ENCODE measurements at regions not wholly inside any gene's neighbourhood (a gene's known extent, or its start where the extent isn't known, plus 50 kb on each side); places are given as distances from the start of the nearest gene placed in this dataset.
"Not testable (repeated sequence)": the region's sequence is repeated elsewhere in the genome, so short reads cannot be mapped to it uniquely, and the experiment has no call there.

- H3K9me3 ChIP-seq = peaks cover 0 to 20% (median 2%) of the 10 kb centered on the region in 8 donors
- no peaks in the 10 kb centered on the region for H3K36me3 ChIP-seq
- intact Hi-C loops (cut with DNase I; ENCODE audit: low total_unique reads) = no loop called here
- H3K27ac ChIP-seq = no peak overlapping the region
- H3K4me3 ChIP-seq = no peak overlapping the region
- no peak for TF ChIP-seq POLR2A (IDR thresholded peaks at IDR 0.05)
- no peak for TF ChIP-seq POLR2AphosphoS5 (IDR thresholded peaks at IDR 0.05)
- no peak for TF ChIP-seq CTCF (IDR thresholded peaks at IDR 0.05 in 8 of 11, conservative IDR thresholded peaks at IDR 0.05 in 3 of 11)
- H3K4me1 ChIP-seq = no peaks in the 10 kb centered on the region
- whole genome bisulfite sequencing, 5 donors = 46 to 54% (median 51%) methylated on average over 2 of the region's 2 CpGs
- no peaks in the 10 kb centered on the region for H3K27me3 ChIP-seq (replicated peaks in 1 of 7)
- no peak for DNase-seq
These were observed 369.0 kb upstream of the PPP2R3A start for GRCh38 chr3:135596563-135596962.

GRCh38 chr3:135597855-135598254 is 367.7 kb upstream of the PPP2R3A start:
- Histone ChIP-seq H3K4me1 (no peaks in the 10 kb centered on the region), H3K4me3 (no peak overlapping the region), H3K36me3 (no peaks in the 10 kb centered on the region), H3K27me3 (replicated peaks in 1 of 7) (no peaks in the 10 kb centered on the region), H3K27ac (no peak overlapping the region), H3K9me3 (peaks cover 0 to 7% (median under 1%) of the 10 kb centered on the region in 8 donors)
- intact Hi-C loops (cut with DNase I; ENCODE audit: low total_unique reads) = no loop called here
- TF ChIP-seq POLR2A (IDR thresholded peaks at IDR 0.05) = no peak
- TF ChIP-seq POLR2AphosphoS5 (IDR thresholded peaks at IDR 0.05) = no peak
- no peak for TF ChIP-seq CTCF (IDR thresholded peaks at IDR 0.05 in 8 of 11, conservative IDR thresholded peaks at IDR 0.05 in 3 of 11)
- WGBS, 5 donors = 64 to 77% (median 67%) methylated on average over 2 of the region's 2 CpGs
- no peak for DNase-seq

- Histone ChIP-seq H3K4me3 (no peak overlapping the region), H3K9me3 (no peaks in the 10 kb centered on the region), H3K27me3 (replicated peaks in 1 of 7) (no peaks in the 10 kb centered on the region), H3K27ac (no peak overlapping the region), H3K36me3 (no peaks in the 10 kb centered on the region), H3K4me1 (no peaks in the 10 kb centered on the region)
- intact Hi-C loops (cut with DNase I; ENCODE audit: low total_unique reads) = no loop called here
- TF ChIP-seq POLR2AphosphoS5 (IDR thresholded peaks at IDR 0.05) (no peak), CTCF (IDR thresholded peaks at IDR 0.05 in 8 of 11, conservative IDR thresholded peaks at IDR 0.05 in 3 of 11) (no peak), POLR2A (IDR thresholded peaks at IDR 0.05) (no peak)
- WGBS, 5 donors = 79 to 85% (median 83%) methylated on average over 2 of the region's 2 CpGs
- no peak for DNase-seq
These were observed 366.9 kb upstream of the PPP2R3A start for GRCh38 chr3:135598597-135598996.

- WGBS, 5 donors = 67 to 85% (median 79%) methylated on average over 8 to 10 of the region's 10 CpGs
- not testable (repeated sequence) for H3K27ac ChIP-seq, DNase-seq
These were observed 361.0 kb upstream of the PPP2R3A start for GRCh38 chr3:135604512-135604911.

GRCh38 chr3:135618123-135618522 is 347.4 kb upstream of the PPP2R3A start:
- TF ChIP-seq CTCF (IDR thresholded peaks at IDR 0.05 in 8 of 11, conservative IDR thresholded peaks at IDR 0.05 in 3 of 11) = no peak
- no peak for TF ChIP-seq POLR2A (IDR thresholded peaks at IDR 0.05)
- no peak for TF ChIP-seq POLR2AphosphoS5 (IDR thresholded peaks at IDR 0.05)
- no peak for DNase-seq
- 64 to 83% (median 77%) methylated on average over 4 of the region's 4 CpGs for WGBS, 5 donors

More at GRCh38 chr3:135604512-135604911, 361.0 kb upstream of the PPP2R3A start:
- intact Hi-C loops (cut with DNase I; ENCODE audit: low total_unique reads); H3K4me1 ChIP-seq; H3K27me3 ChIP-seq (replicated peaks in 1 of 7); H3K36me3 ChIP-seq; H3K4me3 ChIP-seq: not testable (repeated sequence)
- H3K9me3 ChIP-seq = peaks cover 0 to 18% (median 8%) of the 10 kb centered on the region in 8 donors

More at GRCh38 chr3:135618123-135618522, 347.4 kb upstream of the PPP2R3A start:
- peaks cover 0 to 4% (median 0%) of the 10 kb centered on the region in 8 donors for H3K9me3 ChIP-seq
- H3K4me3 ChIP-seq = no peak overlapping the region
- intact Hi-C loops (cut with DNase I; ENCODE audit: low total_unique reads) = no loop called here
- no peaks in the 10 kb centered on the region for H3K27me3 ChIP-seq (replicated peaks in 1 of 7)
- no peak overlapping the region for H3K27ac ChIP-seq
- no peaks in the 10 kb centered on the region for H3K36me3 ChIP-seq
- no peaks in the 10 kb centered on the region for H3K4me1 ChIP-seq

Measured in spleen (tissue), 11 donors.